ENCODE measurements at regions not wholly inside any gene's neighbourhood (a gene's known extent, or its start where the extent isn't known, plus 50 kb on each side); places are given as distances from the start of the nearest gene placed in this dataset.

DNA sequence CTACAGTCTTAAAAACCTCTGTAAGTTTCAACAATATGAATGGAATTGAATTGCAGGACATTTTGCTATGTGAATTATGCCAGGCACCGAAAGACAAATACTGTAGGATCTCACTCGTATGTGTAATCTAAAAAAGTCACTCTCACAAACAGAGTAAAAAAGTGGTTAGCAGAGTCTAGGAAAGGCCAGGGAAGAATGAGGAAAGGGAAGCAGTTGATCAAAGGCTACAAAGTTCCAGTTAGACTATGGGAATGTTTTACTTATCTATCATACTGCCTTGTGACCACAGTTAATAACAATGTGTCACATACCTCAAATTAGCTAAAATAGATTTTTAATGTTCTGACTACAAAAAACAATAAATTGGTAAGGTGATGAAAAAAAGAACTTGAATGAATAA lies 565.4 kb upstream of the BRINP3 start:
- TF ChIP-seq CTCF (conservative IDR thresholded peaks at IDR 0.05 in 1 of 2, IDR thresholded peaks at IDR 0.05 in 1 of 2; ENCODE audit: low read depth in 1 of 2, low read length in 2 of 2) (no peak), EZH2 (IDR thresholded peaks at IDR 0.05; ENCODE audit: low read length, missing control alignments) (no peak)

Measured in fibroblast of lung (primary cell).